Neural cell (in vitro differentiated cells): ENCODE measurements at regions not wholly inside any gene's neighbourhood (a gene's known extent, or its start where the extent isn't known, plus 50 kb on each side); places are given as distances from the start of the nearest gene placed in this dataset.

ENCODE experiments used
- CTCF ChIP-seq: fragments of 450-650 bp; IDR thresholded peaks from 2 replicates; pipeline ENCODE4 v1.5.1; 2014; ENCODE audit warnings: antibody characterized with exemption, mild to moderate bottlenecking, moderate library complexity; ENCODE audit not compliant: poor library complexity, severe bottlenecking
- EZH2 ChIP-seq: fragments of 200-600, 300-800 bp; shearing (Covaris generic), sonication (generic); IDR thresholded peaks from 2 replicates; pipeline ENCODE4 v1.6.1; 2014; ENCODE audit warnings: antibody characterized with exemption, low read length, borderline replicate concordance, mild to moderate bottlenecking; ENCODE audit not compliant: insufficient read depth, poor library complexity, severe bottlenecking
- MXI1 ChIP-seq: fragments of 450-650 bp; conservative IDR thresholded peaks from 2 replicates; pipeline ENCODE4 v1.6.1; 2014; ENCODE audit warnings: antibody characterized with exemption, mild to moderate bottlenecking; ENCODE audit not compliant: poor library complexity, severe bottlenecking
- POLR2AphosphoS5 ChIP-seq: IDR thresholded peaks from 2 replicates; pipeline ENCODE4 v1.6.1; 2012
- RAD21 ChIP-seq: fragments of 450-650 bp; conservative IDR thresholded peaks from 2 replicates; pipeline ENCODE4 v1.6.1; 2014; ENCODE audit warnings: antibody characterized with exemption, mild to moderate bottlenecking, moderate library complexity
- REST ChIP-seq: IDR thresholded peaks from 2 replicates; pipeline ENCODE4 v1.6.1; 2012; ENCODE audit warnings: borderline replicate concordance
- SMC3 ChIP-seq: fragments of 450-650 bp; conservative IDR thresholded peaks from 2 replicates; pipeline ENCODE4 v1.6.1; 2014; ENCODE audit warnings: antibody characterized with exemption, mild to moderate bottlenecking, moderate library complexity; ENCODE audit not compliant: poor library complexity
- TAF1 ChIP-seq: IDR thresholded peaks from 2 replicates; pipeline ENCODE4 v1.6.1; 2012; ENCODE audit warnings: low read depth

- TF ChIP-seq REST (no peak), CTCF (no peak), SMC3 (no peak), RAD21 (no peak), POLR2AphosphoS5 (no peak), TAF1 (no peak), MXI1 (no peak), EZH2 (no peak)
These were observed 345.7 kb downstream of the BARHL2 start for GRCh38 chr1:90371448-90371813.
